Liver (tissue), 8 donors: ENCODE measurements at regions not wholly inside any gene's neighbourhood (a gene's known extent, or its start where the extent isn't known, plus 50 kb on each side); places are given as distances from the start of the nearest gene placed in this dataset.

Source experiments
- DNase-seq: peaks from one replicate; pipeline ENCODE4 v3.0.0-alpha.2; 2017; ENCODE audit warnings: low spot score
- H3K27ac ChIP-seq, 2 donors: one replicate each; pipeline ENCODE4 v1.7.0; 2013; ENCODE audit warnings: inconsistent platforms in 2 of 2, low read length in 2 of 2, control low read depth in 1 of 2, low read depth in 1 of 2, mild to moderate bottlenecking in 1 of 2
- H3K27me3 ChIP-seq, 4 donors: one replicate each; pipeline versions ENCODE4 v1.6.1 to v1.7.0; 2013; ENCODE audit warnings: low read length in 3 of 4, inconsistent platforms in 1 of 4, mild to moderate bottlenecking in 1 of 4, moderate library complexity in 1 of 4; ENCODE audit not compliant: control insufficient read depth in 4 of 4, insufficient read depth in 4 of 4
- H3K36me3 ChIP-seq, 4 donors: one replicate each; pipeline versions ENCODE4 v1.6.1 to v1.7.0; 2013; ENCODE audit warnings: low read length in 3 of 4, mild to moderate bottlenecking in 3 of 4, low read depth in 1 of 4, moderate library complexity in 1 of 4; ENCODE audit not compliant: control insufficient read depth in 4 of 4, insufficient read depth in 3 of 4
- H3K4me1 ChIP-seq, 4 donors: one replicate each; pipeline versions ENCODE4 v1.6.1 to v1.7.0; 2013; ENCODE audit warnings: low read length in 3 of 4, mild to moderate bottlenecking in 3 of 4, moderate library complexity in 1 of 4; ENCODE audit not compliant: control insufficient read depth in 4 of 4, insufficient read depth in 4 of 4
- H3K4me3 ChIP-seq, 3 donors: one replicate each; pipeline versions ENCODE4 v1.6.1 to v1.7.0; 2013; ENCODE audit warnings: low read length in 3 of 3, control low read depth in 1 of 3, low read depth in 1 of 3, mild to moderate bottlenecking in 1 of 3
- H3K9ac ChIP-seq, 2 donors: one replicate each; pipeline ENCODE4 v1.7.0; 2013; ENCODE audit warnings: low read length in 2 of 2, mild to moderate bottlenecking in 2 of 2, moderate library complexity in 2 of 2, control low read depth in 1 of 2, low read depth in 1 of 2
- H3K9me3 ChIP-seq, 4 donors: one replicate each; pipeline versions ENCODE4 v1.6.1 to v1.7.0; 2013; ENCODE audit warnings: low read length in 3 of 4; ENCODE audit not compliant: control insufficient read depth in 4 of 4
- FOXA2 ChIP-seq: IDR thresholded peaks from 2 replicates; pipeline ENCODE4 v1.6.1; 2016; ENCODE audit warnings: antibody characterized with exemption
- HNF4A ChIP-seq, 2 donors: conservative IDR thresholded peaks; 2 replicates each; pipeline ENCODE4 v1.6.1; 2016; ENCODE audit warnings: antibody characterized with exemption in 2 of 2, mild to moderate bottlenecking in 2 of 2
- NR2F2 ChIP-seq: IDR thresholded peaks from 2 replicates; pipeline ENCODE4 v1.6.1; 2016; ENCODE audit warnings: antibody characterized with exemption
- RAD21 ChIP-seq, 2 donors: IDR thresholded peaks; 2 replicates each; pipeline ENCODE4 v1.6.1; 2016; ENCODE audit warnings: antibody characterized with exemption in 2 of 2, mild to moderate bottlenecking in 2 of 2
- SP1 ChIP-seq: IDR thresholded peaks from 2 replicates; pipeline ENCODE4 v1.6.1; 2018; ENCODE audit warnings: antibody characterized with exemption, mild to moderate bottlenecking
- YY1 ChIP-seq: IDR thresholded peaks from 2 replicates; pipeline ENCODE4 v1.6.1; 2016; ENCODE audit warnings: antibody characterized with exemption, mild to moderate bottlenecking
- ZBTB33 ChIP-seq: IDR thresholded peaks from 2 replicates; pipeline ENCODE4 v1.6.1; 2016; ENCODE audit warnings: antibody characterized with exemption
- WGBS: extraction: QIAGEN DNeasy Blood & Tissue Kit; methylation state at CpG from one replicate; pipeline ENCODE4 v1.1.7; 2013; 5-methylcytosine and 5-hydroxymethylcytosine counted together
- TF ChIP-seq, protein P1 (sequence below): IDR thresholded peaks from 2 replicates; pipeline ENCODE4 v1.6.1; 2016; ENCODE audit warnings: antibody characterized with exemption
- TF ChIP-seq, protein P2 (sequence below): IDR thresholded peaks from 2 replicates; pipeline ENCODE4 v1.6.1; 2016; ENCODE audit warnings: antibody characterized with exemption, mild to moderate bottlenecking
- TF ChIP-seq, protein P3 (sequence below): fragments of 150-350 bp; IDR thresholded peaks from 2 replicates; pipeline ENCODE4 v1.5.1; 2017; ENCODE audit warnings: improper control_type of control experiment, low read depth, low read length; ENCODE audit not compliant: missing input control
- donor health status: healthy.
- donor health status: healthy.
- donor health status: healthy.
- donor health status: healthy.
- donor health status: healthy.

- no peaks in the 10 kb centered on the region for H3K4me1 ChIP-seq
- no peak overlapping the region for H3K27ac ChIP-seq
- 83% methylated on average over 6 of the region's 6 CpGs for WGBS
- TF ChIP-seq, protein P1, sequence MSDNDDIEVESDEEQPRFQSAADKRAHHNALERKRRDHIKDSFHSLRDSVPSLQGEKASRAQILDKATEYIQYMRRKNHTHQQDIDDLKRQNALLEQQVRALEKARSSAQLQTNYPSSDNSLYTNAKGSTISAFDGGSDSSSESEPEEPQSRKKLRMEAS, result no peak
- TF ChIP-seq NR2F2, result no peak
- TF ChIP-seq YY1, result no peak
- no peak for TF ChIP-seq FOXA2
- TF ChIP-seq, protein P2, sequence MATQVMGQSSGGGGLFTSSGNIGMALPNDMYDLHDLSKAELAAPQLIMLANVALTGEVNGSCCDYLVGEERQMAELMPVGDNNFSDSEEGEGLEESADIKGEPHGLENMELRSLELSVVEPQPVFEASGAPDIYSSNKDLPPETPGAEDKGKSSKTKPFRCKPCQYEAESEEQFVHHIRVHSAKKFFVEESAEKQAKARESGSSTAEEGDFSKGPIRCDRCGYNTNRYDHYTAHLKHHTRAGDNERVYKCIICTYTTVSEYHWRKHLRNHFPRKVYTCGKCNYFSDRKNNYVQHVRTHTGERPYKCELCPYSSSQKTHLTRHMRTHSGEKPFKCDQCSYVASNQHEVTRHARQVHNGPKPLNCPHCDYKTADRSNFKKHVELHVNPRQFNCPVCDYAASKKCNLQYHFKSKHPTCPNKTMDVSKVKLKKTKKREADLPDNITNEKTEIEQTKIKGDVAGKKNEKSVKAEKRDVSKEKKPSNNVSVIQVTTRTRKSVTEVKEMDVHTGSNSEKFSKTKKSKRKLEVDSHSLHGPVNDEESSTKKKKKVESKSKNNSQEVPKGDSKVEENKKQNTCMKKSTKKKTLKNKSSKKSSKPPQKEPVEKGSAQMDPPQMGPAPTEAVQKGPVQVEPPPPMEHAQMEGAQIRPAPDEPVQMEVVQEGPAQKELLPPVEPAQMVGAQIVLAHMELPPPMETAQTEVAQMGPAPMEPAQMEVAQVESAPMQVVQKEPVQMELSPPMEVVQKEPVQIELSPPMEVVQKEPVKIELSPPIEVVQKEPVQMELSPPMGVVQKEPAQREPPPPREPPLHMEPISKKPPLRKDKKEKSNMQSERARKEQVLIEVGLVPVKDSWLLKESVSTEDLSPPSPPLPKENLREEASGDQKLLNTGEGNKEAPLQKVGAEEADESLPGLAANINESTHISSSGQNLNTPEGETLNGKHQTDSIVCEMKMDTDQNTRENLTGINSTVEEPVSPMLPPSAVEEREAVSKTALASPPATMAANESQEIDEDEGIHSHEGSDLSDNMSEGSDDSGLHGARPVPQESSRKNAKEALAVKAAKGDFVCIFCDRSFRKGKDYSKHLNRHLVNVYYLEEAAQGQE, result no peak
- no peak for TF ChIP-seq HNF4A (conservative IDR thresholded peaks at IDR 0.05)
- TF ChIP-seq, protein P3, sequence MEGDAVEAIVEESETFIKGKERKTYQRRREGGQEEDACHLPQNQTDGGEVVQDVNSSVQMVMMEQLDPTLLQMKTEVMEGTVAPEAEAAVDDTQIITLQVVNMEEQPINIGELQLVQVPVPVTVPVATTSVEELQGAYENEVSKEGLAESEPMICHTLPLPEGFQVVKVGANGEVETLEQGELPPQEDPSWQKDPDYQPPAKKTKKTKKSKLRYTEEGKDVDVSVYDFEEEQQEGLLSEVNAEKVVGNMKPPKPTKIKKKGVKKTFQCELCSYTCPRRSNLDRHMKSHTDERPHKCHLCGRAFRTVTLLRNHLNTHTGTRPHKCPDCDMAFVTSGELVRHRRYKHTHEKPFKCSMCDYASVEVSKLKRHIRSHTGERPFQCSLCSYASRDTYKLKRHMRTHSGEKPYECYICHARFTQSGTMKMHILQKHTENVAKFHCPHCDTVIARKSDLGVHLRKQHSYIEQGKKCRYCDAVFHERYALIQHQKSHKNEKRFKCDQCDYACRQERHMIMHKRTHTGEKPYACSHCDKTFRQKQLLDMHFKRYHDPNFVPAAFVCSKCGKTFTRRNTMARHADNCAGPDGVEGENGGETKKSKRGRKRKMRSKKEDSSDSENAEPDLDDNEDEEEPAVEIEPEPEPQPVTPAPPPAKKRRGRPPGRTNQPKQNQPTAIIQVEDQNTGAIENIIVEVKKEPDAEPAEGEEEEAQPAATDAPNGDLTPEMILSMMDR, result no peak
- no peak for TF ChIP-seq RAD21 (IDR thresholded peaks at IDR 0.05)
- no peak for TF ChIP-seq ZBTB33
- no peaks in the 10 kb centered on the region for H3K36me3 ChIP-seq
- DNase-seq, result no peak
- no peaks in the 10 kb centered on the region for H3K27me3 ChIP-seq
- no peak overlapping the region for H3K9ac ChIP-seq
- no peak overlapping the region for H3K4me3 ChIP-seq
- no peaks in the 10 kb centered on the region for H3K9me3 ChIP-seq
Measured at GRCh38 chr2:122480501-122481243, 725.2 kb downstream of the TSN start.

- H3K36me3 ChIP-seq, result no peaks in the 10 kb centered on the region
- H3K4me3 ChIP-seq, result no peak overlapping the region
- no peak overlapping the region for H3K27ac ChIP-seq
- H3K4me1 ChIP-seq, result no peaks in the 10 kb centered on the region
- no peaks in the 10 kb centered on the region for H3K27me3 ChIP-seq
- 89% methylated on average over 2 of the region's 2 CpGs for WGBS
- TF ChIP-seq HNF4A (conservative IDR thresholded peaks at IDR 0.05), result no peak
- TF ChIP-seq SP1, result no peak
- TF ChIP-seq, protein P2, result no peak
- DNase-seq, result no peak
- no peaks in the 10 kb centered on the region for H3K9me3 ChIP-seq
- no peak overlapping the region for H3K9ac ChIP-seq
Measured at GRCh38 chr2:122481244-122481622, 725.8 kb downstream of the TSN start.
